ENCODE measurements at regions not wholly inside any gene's neighbourhood (a gene's known extent, or its start where the extent isn't known, plus 50 kb on each side); places are given as distances from the start of the nearest gene placed in this dataset.

GRCh38 chr14:51328064-51328771 lies 88.2 kb downstream of the TMX1 start:
- TF ChIP-seq EP300 (IDR thresholded peaks at IDR 0.05): no peak
- no peaks in the 10 kb centered on the region for H3K9me3 ChIP-seq
- peak; percentile 65 for ATAC-seq
- H3K4me1 ChIP-seq: peaks cover 16 to 48% (median 17%) of the 10 kb centered on the region in 3 donors
- H3K4me3 ChIP-seq: no peak overlapping the region
- H3K36me3 ChIP-seq: no peaks in the 10 kb centered on the region
- no peaks in the 10 kb centered on the region for H3K27me3 ChIP-seq
- peak overlapping the region; percentile 47 to 69 (median 68) for H3K27ac ChIP-seq
- 7 to 40% methylated on average over 3 to 4 of the region's 5 CpGs for WGBS, 2 donors (ENCODE audit: low coverage in 1 of 2)

- Histone ChIP-seq H3K9me3 (no peaks in the 10 kb centered on the region), H3K36me3 (no peaks in the 10 kb centered on the region), H3K27ac (peak overlapping the region; percentile 47 to 69 (median 68)), H3K4me1 (peaks cover 18 to 54% (median 22%) of the 10 kb centered on the region in 3 donors), H3K27me3 (no peaks in the 10 kb centered on the region), H3K4me3 (no peak overlapping the region)
- peak; percentile 82 for ATAC-seq
- TF ChIP-seq POLR2AphosphoS5 (IDR thresholded peaks at IDR 0.05) (peak; percentile 54), POLR2A (IDR thresholded peaks at IDR 0.05) (no peak), CTCF (IDR thresholded peaks at IDR 0.05) (no peak), EP300 (IDR thresholded peaks at IDR 0.05) (no peak)
- 27 to 29% methylated on average over 6 of the region's 6 CpGs for WGBS, 2 donors (ENCODE audit: low coverage in 1 of 2)
These were observed 88.8 kb downstream of the TMX1 start for GRCh38 chr14:51328772-51329353.

DNA sequence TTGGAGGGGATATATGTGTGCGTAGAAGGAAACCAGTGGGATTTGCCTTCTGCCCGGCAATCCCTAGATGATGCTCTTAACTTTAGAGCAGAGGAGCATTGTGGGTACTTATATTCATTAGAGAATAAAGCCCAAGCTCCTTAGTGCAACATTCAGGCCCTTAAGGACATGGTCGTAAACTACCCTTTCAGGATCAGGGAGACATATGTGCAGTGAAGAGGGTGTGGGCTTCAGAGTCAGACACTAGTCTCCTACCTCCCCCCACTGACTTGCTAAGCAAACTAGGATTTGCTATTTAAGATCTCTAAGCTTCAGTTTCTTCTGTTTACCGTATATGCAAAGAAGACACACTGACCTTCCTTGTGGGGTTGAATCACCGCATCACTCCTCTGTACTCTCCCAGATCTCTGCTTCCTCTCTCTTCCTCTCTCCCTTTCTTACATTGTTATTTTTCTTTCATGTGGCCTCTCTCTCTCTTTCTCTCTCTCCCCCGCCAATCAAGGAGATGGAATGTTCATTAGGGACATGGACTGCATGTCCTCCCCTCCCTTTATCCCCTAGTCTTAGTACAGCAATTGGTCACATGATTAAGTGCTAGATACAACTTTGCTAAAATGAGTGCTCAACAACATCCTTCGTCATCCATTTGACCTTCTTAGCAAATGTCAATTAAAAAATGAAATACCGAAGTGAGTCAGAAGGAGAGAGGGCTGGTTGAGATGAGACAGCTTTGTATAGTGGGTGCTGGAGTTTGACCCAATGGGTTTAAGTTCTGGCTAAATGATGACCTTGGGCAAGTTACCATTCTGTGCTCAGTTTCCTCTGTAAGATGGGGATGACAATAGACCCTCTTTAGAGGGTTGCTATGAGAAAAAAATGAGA lies 91.7 kb downstream of the TMX1 start:
- Histone ChIP-seq H3K4me1 (peaks cover 27 to 82% (median 32%) of the 10 kb centered on the region in 3 donors), H3K9me3 (no peaks in the 10 kb centered on the region), H3K4me3 (no peak overlapping the region), H3K27me3 (no peaks in the 10 kb centered on the region), H3K27ac (no peak overlapping the region), H3K36me3 (no peaks in the 10 kb centered on the region)
- ATAC-seq: no peak
- TF ChIP-seq POLR2AphosphoS5 (IDR thresholded peaks at IDR 0.05): peak; percentile 5
- TF ChIP-seq POLR2A (IDR thresholded peaks at IDR 0.05): no peak
- 65 to 97% methylated on average over 5 to 7 of the region's 8 CpGs for WGBS, 2 donors (ENCODE audit: low coverage in 1 of 2)

- Histone ChIP-seq H3K27me3 (no peaks in the 10 kb centered on the region), H3K9me3 (no peaks in the 10 kb centered on the region), H3K27ac (peak overlapping the region; percentile 54 to 71 (median 64)), H3K4me3 (no peak overlapping the region), H3K4me1 (peaks cover 16 to 70% (median 21%) of the 10 kb centered on the region in 3 donors), H3K36me3 (no peaks in the 10 kb centered on the region)
- ATAC-seq: no peak
- WGBS, 2 donors (ENCODE audit: low coverage in 1 of 2): 88 to 93% methylated on average over 4 of the region's 4 CpGs
- TF ChIP-seq POLR2A (IDR thresholded peaks at IDR 0.05) (no peak), CTCF (IDR thresholded peaks at IDR 0.05) (no peak), POLR2AphosphoS5 (IDR thresholded peaks at IDR 0.05) (no peak), EP300 (IDR thresholded peaks at IDR 0.05) (no peak)
These were observed 93.3 kb downstream of the TMX1 start for GRCh38 chr14:51333299-51333698.

DNA sequence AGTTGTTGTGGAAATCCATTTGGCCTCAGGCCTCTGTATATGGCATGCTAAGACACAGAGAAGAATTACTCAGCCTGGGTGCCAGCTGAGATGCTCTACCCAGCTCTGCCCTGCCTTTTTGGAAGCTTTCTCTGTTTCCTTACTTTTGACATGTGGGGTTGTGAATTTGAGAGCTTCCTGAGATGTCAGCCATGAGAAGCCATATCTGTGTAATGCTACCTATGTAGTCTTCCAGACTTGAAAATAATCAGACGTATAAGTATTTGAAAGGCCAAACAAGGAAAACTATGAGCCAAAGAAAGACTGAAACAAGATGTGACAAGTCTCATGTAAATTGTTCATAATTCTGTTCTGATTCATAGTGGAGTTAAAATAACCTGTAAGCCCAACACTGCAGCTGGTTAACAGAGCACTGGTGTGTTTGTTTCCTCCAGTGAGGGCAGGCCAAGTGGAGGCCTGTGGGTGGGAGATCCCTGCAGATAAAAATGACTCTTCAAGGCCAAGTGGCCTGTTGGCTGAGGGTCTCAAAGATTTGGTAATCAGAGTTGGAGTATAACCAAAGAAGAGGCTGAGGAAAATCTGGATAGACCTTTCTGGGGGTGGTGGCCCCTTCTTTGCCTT lies 94.0 kb downstream of the TMX1 start:
- H3K36me3 ChIP-seq: no peaks in the 10 kb centered on the region
- H3K4me1 ChIP-seq: peaks cover 11 to 63% (median 16%) of the 10 kb centered on the region in 3 donors
- 30 to 50% methylated on average over 1 of the region's 1 CpG for WGBS, 2 donors (ENCODE audit: low coverage in 1 of 2)
- TF ChIP-seq POLR2AphosphoS5 (IDR thresholded peaks at IDR 0.05) (peak; percentile 24), EP300 (IDR thresholded peaks at IDR 0.05) (no peak)
- peak overlapping the region; percentile 54 to 71 (median 64) for H3K27ac ChIP-seq
- H3K4me3 ChIP-seq: no peak overlapping the region
- peak; percentile 48 for ATAC-seq
- H3K27me3 ChIP-seq: no peaks in the 10 kb centered on the region
- H3K9me3 ChIP-seq: no peaks in the 10 kb centered on the region

GRCh38 chr14:51334566-51334965 lies 94.5 kb downstream of the TMX1 start:
- Histone ChIP-seq H3K4me1 (peaks cover 11 to 59% (median 15%) of the 10 kb centered on the region in 3 donors), H3K27ac (peak overlapping the region; percentile 54 to 71 (median 64)), H3K4me3 (no peak overlapping the region), H3K36me3 (no peaks in the 10 kb centered on the region), H3K27me3 (no peaks in the 10 kb centered on the region), H3K9me3 (no peaks in the 10 kb centered on the region)
- ATAC-seq: no peak
- TF ChIP-seq POLR2A (IDR thresholded peaks at IDR 0.05) (no peak), EP300 (IDR thresholded peaks at IDR 0.05) (no peak), POLR2AphosphoS5 (IDR thresholded peaks at IDR 0.05) (no peak), CTCF (IDR thresholded peaks at IDR 0.05) (no peak)
- WGBS, 2 donors (ENCODE audit: low coverage in 1 of 2): 52 to 70% methylated on average over 5 of the region's 5 CpGs
